ENCODE measurements at regions not wholly inside any gene's neighbourhood (a gene's known extent, or its start where the extent isn't known, plus 50 kb on each side); places are given as distances from the start of the nearest gene placed in this dataset.

DNA sequence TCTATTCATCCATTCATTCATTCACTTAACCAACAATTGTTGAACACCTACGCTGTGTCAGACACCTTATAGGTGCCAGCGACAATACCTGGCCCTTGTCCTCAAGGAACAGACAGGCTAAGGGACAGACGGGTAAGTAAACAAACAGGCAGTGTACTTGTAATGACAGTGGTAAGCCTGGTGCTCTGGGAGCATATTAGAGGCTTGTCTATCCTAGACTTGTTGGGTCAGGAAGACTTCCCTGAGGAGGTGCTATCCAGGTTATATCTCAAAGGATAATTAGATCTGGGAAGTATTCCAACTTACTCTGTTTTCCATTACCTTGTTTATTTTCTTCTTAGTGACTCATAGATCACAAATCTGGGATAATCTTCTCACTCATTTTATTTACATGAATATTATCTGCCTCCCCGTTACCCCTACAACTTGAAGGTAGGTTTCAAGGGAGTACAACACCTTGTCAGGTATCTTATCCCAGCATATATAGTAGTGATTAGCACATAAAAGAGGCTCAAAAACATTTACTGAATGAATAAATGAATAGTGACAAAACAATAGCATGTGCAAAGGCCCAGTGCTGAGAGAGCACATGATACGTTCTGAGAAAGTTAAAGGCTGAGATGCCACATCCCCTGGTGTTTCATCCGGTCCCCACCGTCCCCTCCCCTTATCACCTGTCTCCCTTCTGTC, 75.3 kb upstream of the NCAM1 start:
- Histone ChIP-seq H2AK9ac (replicated peaks; ENCODE audit: low read depth, low read length, poor library complexity) (no peak overlapping the region), H3K27me3 (ENCODE audit: control insufficient read depth, insufficient read depth, low read length) (no peaks in the 10 kb centered on the region), H2BK20ac (ENCODE audit: low read depth, low read length) (no peak overlapping the region), H3K9me3 (ENCODE audit: control insufficient read depth, insufficient read depth, low read length) (no peaks in the 10 kb centered on the region), H4K8ac (ENCODE audit: low read depth in 2 of 2, low read length in 2 of 2) (no peak overlapping the region), H3K56ac (ENCODE audit: extremely low read depth, insufficient read depth, low read length) (no peak overlapping the region), H3K14ac (replicated peaks; ENCODE audit: low read depth, low read length) (no peak overlapping the region), H4K20me1 (ENCODE audit: insufficient read depth, low read length) (no peaks in the 10 kb centered on the region), H3K9me1 (ENCODE audit: insufficient read depth, low read length) (no peaks in the 10 kb centered on the region), H2AK5ac (ENCODE audit: low read depth, low read length) (no peak overlapping the region), H3K4ac (ENCODE audit: low read depth, low read length) (no peak overlapping the region), H2AFZ (replicated peaks; ENCODE audit: low read length, poor library complexity) (no peak overlapping the region), H3K4me3 (ENCODE audit: insufficient read depth, low read depth, low read length) (no peak overlapping the region), H4K5ac (ENCODE audit: low read depth, low read length) (no peak overlapping the region), H3K79me1 (ENCODE audit: low read depth in 1 of 2, low read length in 2 of 2) (no peaks in the 10 kb centered on the region), H2BK5ac (ENCODE audit: low read depth, low read length, poor library complexity, severe bottlenecking) (no peak overlapping the region), H2BK15ac (ENCODE audit: low read depth, low read length) (no peak overlapping the region), H3K4me1 (ENCODE audit: control insufficient read depth, insufficient read depth, low read length) (no peaks in the 10 kb centered on the region), H3K4me2 (ENCODE audit: low read depth, low read length) (no peak overlapping the region), H2BK120ac (ENCODE audit: low read depth, low read length) (no peak overlapping the region), H3K23ac (ENCODE audit: low read depth, low read length) (no peak overlapping the region), H3K18ac (ENCODE audit: low read depth, low read length) (no peak overlapping the region), H3K36me3 (ENCODE audit: control insufficient read depth, insufficient read depth, low read length) (no peaks in the 10 kb centered on the region), H4K91ac (ENCODE audit: insufficient read depth, low read depth, low read length) (no peak overlapping the region), H3K9ac (ENCODE audit: low read depth, low read length) (no peak overlapping the region), H3K27ac (ENCODE audit: insufficient read depth, low read length) (no peak overlapping the region)
- TF ChIP-seq RCOR1 (IDR thresholded peaks at IDR 0.05; ENCODE audit: insufficient replicate concordance, low read length) (no peak), NFE2L2 (IDR thresholded peaks at IDR 0.05; ENCODE audit: low read depth, low read length) (no peak), MXI1 (IDR thresholded peaks at IDR 0.05; ENCODE audit: borderline replicate concordance, low read depth, low read length) (no peak), RAD21 (IDR thresholded peaks at IDR 0.05; ENCODE audit: low read length) (no peak), CEBPB (IDR thresholded peaks at IDR 0.05; ENCODE audit: low read depth, low read length) (no peak), RFX5 (IDR thresholded peaks at IDR 0.05; ENCODE audit: low read depth, low read length) (no peak), POLR2A (IDR thresholded peaks at IDR 0.05; ENCODE audit: low read depth, low read length) (no peak), MAZ (IDR thresholded peaks at IDR 0.05; ENCODE audit: borderline replicate concordance, low read depth, low read length) (no peak), BHLHE40 (IDR thresholded peaks at IDR 0.05; ENCODE audit: low read depth, low read length) (no peak), CHD1 (IDR thresholded peaks at IDR 0.05; ENCODE audit: low read depth, low read length) (no peak)
- TF ChIP-seq, protein P1, sequence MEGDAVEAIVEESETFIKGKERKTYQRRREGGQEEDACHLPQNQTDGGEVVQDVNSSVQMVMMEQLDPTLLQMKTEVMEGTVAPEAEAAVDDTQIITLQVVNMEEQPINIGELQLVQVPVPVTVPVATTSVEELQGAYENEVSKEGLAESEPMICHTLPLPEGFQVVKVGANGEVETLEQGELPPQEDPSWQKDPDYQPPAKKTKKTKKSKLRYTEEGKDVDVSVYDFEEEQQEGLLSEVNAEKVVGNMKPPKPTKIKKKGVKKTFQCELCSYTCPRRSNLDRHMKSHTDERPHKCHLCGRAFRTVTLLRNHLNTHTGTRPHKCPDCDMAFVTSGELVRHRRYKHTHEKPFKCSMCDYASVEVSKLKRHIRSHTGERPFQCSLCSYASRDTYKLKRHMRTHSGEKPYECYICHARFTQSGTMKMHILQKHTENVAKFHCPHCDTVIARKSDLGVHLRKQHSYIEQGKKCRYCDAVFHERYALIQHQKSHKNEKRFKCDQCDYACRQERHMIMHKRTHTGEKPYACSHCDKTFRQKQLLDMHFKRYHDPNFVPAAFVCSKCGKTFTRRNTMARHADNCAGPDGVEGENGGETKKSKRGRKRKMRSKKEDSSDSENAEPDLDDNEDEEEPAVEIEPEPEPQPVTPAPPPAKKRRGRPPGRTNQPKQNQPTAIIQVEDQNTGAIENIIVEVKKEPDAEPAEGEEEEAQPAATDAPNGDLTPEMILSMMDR (conservative IDR thresholded peaks at IDR 0.05; ENCODE audit: low read depth, low read length): no peak
- TF ChIP-seq, protein P2, sequence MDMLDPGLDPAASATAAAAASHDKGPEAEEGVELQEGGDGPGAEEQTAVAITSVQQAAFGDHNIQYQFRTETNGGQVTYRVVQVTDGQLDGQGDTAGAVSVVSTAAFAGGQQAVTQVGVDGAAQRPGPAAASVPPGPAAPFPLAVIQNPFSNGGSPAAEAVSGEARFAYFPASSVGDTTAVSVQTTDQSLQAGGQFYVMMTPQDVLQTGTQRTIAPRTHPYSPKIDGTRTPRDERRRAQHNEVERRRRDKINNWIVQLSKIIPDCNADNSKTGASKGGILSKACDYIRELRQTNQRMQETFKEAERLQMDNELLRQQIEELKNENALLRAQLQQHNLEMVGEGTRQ (IDR thresholded peaks at IDR 0.05; ENCODE audit: low read depth, low read length): no peak
- TF ChIP-seq, protein P3, sequence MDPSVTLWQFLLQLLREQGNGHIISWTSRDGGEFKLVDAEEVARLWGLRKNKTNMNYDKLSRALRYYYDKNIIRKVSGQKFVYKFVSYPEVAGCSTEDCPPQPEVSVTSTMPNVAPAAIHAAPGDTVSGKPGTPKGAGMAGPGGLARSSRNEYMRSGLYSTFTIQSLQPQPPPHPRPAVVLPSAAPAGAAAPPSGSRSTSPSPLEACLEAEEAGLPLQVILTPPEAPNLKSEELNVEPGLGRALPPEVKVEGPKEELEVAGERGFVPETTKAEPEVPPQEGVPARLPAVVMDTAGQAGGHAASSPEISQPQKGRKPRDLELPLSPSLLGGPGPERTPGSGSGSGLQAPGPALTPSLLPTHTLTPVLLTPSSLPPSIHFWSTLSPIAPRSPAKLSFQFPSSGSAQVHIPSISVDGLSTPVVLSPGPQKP (IDR thresholded peaks at IDR 0.05; ENCODE audit: borderline replicate concordance, low read depth, low read length): no peak
- ChIA-PET POLR2A (ENCODE audit: unreplicated experiment) (no interaction called here), CTCF (no interaction called here)
- dilution Hi-C loops (cut with HindIII; ENCODE audit: low sequenced_read_pairs, unreplicated experiment): no loop called here
- DNase-seq (no peak), ATAC-seq (ENCODE audit: low read depth) (no peak)
- intact Hi-C loops (cut with micrococcal nuclease): no loop called here
- in situ Hi-C loops (cut with MboI; ENCODE audit: low sequenced_read_pairs): no loop called here
- no TSS peak for BruUV-seq (replicated peaks)
- no CpG with 5 or more reads among the region's 7 CpGs for WGBS, 2 experiments (ENCODE audit: extremely low coverage in 2 of 2, insufficient read length in 1 of 2)
